ENCODE measurements at regions not wholly inside any gene's neighbourhood (a gene's known extent, or its start where the extent isn't known, plus 50 kb on each side); places are given as distances from the start of the nearest gene placed in this dataset.

- POLR2A ChIA-PET = no interaction called here
- no peaks in the 10 kb centered on the region for H3K27me3 ChIP-seq (ENCODE audit: insufficient read depth, low read length, poor library complexity, severe bottlenecking)
- H3K9me3 ChIP-seq (ENCODE audit: low read length) = no peaks in the 10 kb centered on the region
Measured at GRCh38 chr17:69703751-69704150, 289.3 kb downstream of the MAP2K6 start.

GRCh38 chr17:69704935-69705334 is 290.4 kb downstream of the MAP2K6 start:
- Histone ChIP-seq H3K4me1 (ENCODE audit: insufficient read depth, low read length) (no peaks in the 10 kb centered on the region), H3K27me3 (ENCODE audit: insufficient read depth, low read length, poor library complexity, severe bottlenecking) (no peaks in the 10 kb centered on the region), H3K9me3 (ENCODE audit: low read length) (no peaks in the 10 kb centered on the region), H3K4me3 (ENCODE audit: low read length) (no peak overlapping the region), H3K27ac (ENCODE audit: low read depth, low read length) (no peak overlapping the region), H3K36me3 (ENCODE audit: insufficient read depth, low read length) (no peaks in the 10 kb centered on the region)
- H3K4me3 Mint-ChIP-seq = no peak overlapping the region
- POLR2A ChIA-PET = no interaction called here
- H3K27me3 Mint-ChIP-seq = no peaks in the 10 kb centered on the region
- H3K27ac Mint-ChIP-seq = no peak overlapping the region
- no peaks in the 10 kb centered on the region for H3K4me1 Mint-ChIP-seq
- peaks cover 0 to 4% (median under 1%) of the 10 kb centered on the region in 5 donors for H3K9me3 Mint-ChIP-seq
- CTCF ChIA-PET = no interaction called here
- DNase-seq = no peak
- no peaks in the 10 kb centered on the region for H3K36me3 Mint-ChIP-seq

More at GRCh38 chr17:69703751-69704150, 289.3 kb downstream of the MAP2K6 start:
- H3K27me3 Mint-ChIP-seq = no peaks in the 10 kb centered on the region
- CTCF ChIA-PET = no interaction called here
- Histone ChIP-seq H3K4me3 (ENCODE audit: low read length) (no peak overlapping the region), H3K27ac (ENCODE audit: low read depth, low read length) (no peak overlapping the region), H3K36me3 (ENCODE audit: insufficient read depth, low read length) (no peaks in the 10 kb centered on the region), H3K4me1 (ENCODE audit: insufficient read depth, low read length) (no peaks in the 10 kb centered on the region)
- peaks cover 4 to 12% (median 7%) of the 10 kb centered on the region in 5 donors for H3K9me3 Mint-ChIP-seq
- no peak overlapping the region for H3K27ac Mint-ChIP-seq
- DNase-seq = no peak
- H3K36me3 Mint-ChIP-seq = peaks cover 0 to under 1% (median 0%) of the 10 kb centered on the region in 3 donors
- H3K4me3 Mint-ChIP-seq = no peak overlapping the region
- no peaks in the 10 kb centered on the region for H3K4me1 Mint-ChIP-seq

DNA sequence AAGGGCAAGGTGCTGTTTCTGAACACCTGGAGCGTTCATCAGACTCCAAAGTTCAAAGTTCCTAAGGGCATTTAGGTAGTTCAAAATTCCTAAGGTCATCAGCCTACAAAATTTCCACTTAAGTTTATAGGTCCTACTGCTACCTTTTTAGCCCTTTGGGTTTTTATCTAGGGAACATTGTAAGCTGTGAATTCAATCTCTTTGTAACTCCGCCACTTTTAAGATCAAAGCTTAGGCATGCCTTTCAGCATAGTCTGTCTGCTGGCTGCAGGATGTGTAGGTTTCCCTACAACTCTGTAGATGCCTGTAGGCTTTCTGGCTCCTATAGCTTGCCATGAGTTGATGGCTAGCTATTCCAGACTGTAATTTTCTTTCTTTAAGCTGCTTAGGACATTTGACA is 291.6 kb downstream of the MAP2K6 start:
- POLR2A ChIA-PET = no interaction called here
- Histone ChIP-seq H3K4me3 (ENCODE audit: low read length) (no peak overlapping the region), H3K27ac (ENCODE audit: low read depth, low read length) (no peak overlapping the region), H3K4me1 (ENCODE audit: insufficient read depth, low read length) (no peaks in the 10 kb centered on the region), H3K9me3 (ENCODE audit: low read length) (no peaks in the 10 kb centered on the region), H3K27me3 (ENCODE audit: insufficient read depth, low read length, poor library complexity, severe bottlenecking) (no peaks in the 10 kb centered on the region), H3K36me3 (ENCODE audit: insufficient read depth, low read length) (no peaks in the 10 kb centered on the region)
- DNase-seq = no peak
- no peaks in the 10 kb centered on the region for H3K27me3 Mint-ChIP-seq
- no peak overlapping the region for H3K4me3 Mint-ChIP-seq
- H3K9me3 Mint-ChIP-seq = peaks cover 0 to 2% (median 0%) of the 10 kb centered on the region in 5 donors
- no peaks in the 10 kb centered on the region for H3K4me1 Mint-ChIP-seq
- no peak overlapping the region for H3K27ac Mint-ChIP-seq
- no peaks in the 10 kb centered on the region for H3K36me3 Mint-ChIP-seq
- CTCF ChIA-PET = no interaction called here

DNA sequence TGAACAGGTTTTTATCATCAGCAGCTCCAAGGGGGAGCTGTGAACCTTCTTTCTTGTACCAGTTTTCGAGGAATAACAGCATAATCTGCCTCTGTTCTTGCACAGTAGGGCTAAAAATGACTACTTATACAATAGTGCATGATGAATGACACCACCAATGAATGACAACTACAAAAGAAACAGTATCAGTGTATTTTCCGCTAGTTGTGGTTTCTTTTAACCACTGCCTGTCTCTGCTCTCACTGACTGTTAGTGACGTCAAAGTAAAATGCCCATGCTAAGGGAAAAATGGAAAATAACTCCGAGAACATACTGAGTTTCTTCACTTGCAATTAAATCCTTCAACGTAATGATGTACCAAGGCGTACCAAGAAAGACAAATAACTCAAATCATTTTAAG is 294.9 kb downstream of the MAP2K6 start:
- Histone ChIP-seq H3K9me3 (ENCODE audit: low read length) (no peaks in the 10 kb centered on the region), H3K36me3 (ENCODE audit: insufficient read depth, low read length) (no peaks in the 10 kb centered on the region), H3K27ac (ENCODE audit: low read depth, low read length) (no peak overlapping the region), H3K4me3 (ENCODE audit: low read length) (no peak overlapping the region), H3K27me3 (ENCODE audit: insufficient read depth, low read length, poor library complexity, severe bottlenecking) (no peaks in the 10 kb centered on the region), H3K4me1 (ENCODE audit: insufficient read depth, low read length) (no peaks in the 10 kb centered on the region)
- Mint-ChIP-seq H3K4me3 (no peak overlapping the region), H3K27ac (no peak overlapping the region), H3K36me3 (no peaks in the 10 kb centered on the region), H3K9me3 (no peaks in the 10 kb centered on the region), H3K4me1 (no peaks in the 10 kb centered on the region), H3K27me3 (no peaks in the 10 kb centered on the region)
- CTCF ChIA-PET = no interaction called here
- POLR2A ChIA-PET = no interaction called here
- DNase-seq = no peak

GRCh38 chr17:69710926-69711325 is 296.4 kb downstream of the MAP2K6 start:
- Histone ChIP-seq H3K4me1 (ENCODE audit: insufficient read depth, low read length) (no peaks in the 10 kb centered on the region), H3K27ac (ENCODE audit: low read depth, low read length) (no peak overlapping the region), H3K4me3 (ENCODE audit: low read length) (no peak overlapping the region), H3K9me3 (ENCODE audit: low read length) (no peaks in the 10 kb centered on the region), H3K36me3 (ENCODE audit: insufficient read depth, low read length) (no peaks in the 10 kb centered on the region), H3K27me3 (ENCODE audit: insufficient read depth, low read length, poor library complexity, severe bottlenecking) (no peaks in the 10 kb centered on the region)
- Mint-ChIP-seq H3K9me3 (no peaks in the 10 kb centered on the region), H3K27me3 (no peaks in the 10 kb centered on the region), H3K36me3 (no peaks in the 10 kb centered on the region), H3K27ac (no peak overlapping the region), H3K4me3 (no peak overlapping the region), H3K4me1 (no peaks in the 10 kb centered on the region)
- POLR2A ChIA-PET = no interaction called here
- DNase-seq = no peak
- CTCF ChIA-PET = no interaction called here

DNA sequence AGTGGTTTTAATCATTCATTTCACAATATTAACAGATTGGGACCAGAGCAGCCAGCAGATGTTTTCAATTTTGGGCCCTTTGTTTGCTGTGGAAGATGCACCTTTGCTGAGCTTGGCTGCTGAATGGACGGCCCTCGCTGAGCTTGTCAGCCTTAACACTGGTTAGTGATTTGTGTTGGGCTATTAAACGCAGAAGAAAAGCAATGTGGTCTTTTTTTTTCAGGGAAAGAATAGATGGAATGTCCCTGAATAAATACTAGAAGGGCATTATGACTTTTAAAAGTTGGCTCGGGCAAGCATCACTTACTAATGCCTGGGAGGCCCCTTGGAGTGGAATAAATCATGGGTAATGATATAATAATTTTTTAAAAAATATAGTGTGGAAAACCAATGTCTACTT is 297.0 kb downstream of the MAP2K6 start:
- DNase-seq = no peak
- ChIA-PET POLR2A (no interaction called here), CTCF (no interaction called here)
- Histone ChIP-seq H3K36me3 (ENCODE audit: insufficient read depth, low read length) (no peaks in the 10 kb centered on the region), H3K9me3 (ENCODE audit: low read length) (no peaks in the 10 kb centered on the region), H3K4me3 (ENCODE audit: low read length) (no peak overlapping the region), H3K4me1 (ENCODE audit: insufficient read depth, low read length) (no peaks in the 10 kb centered on the region), H3K27me3 (ENCODE audit: insufficient read depth, low read length, poor library complexity, severe bottlenecking) (no peaks in the 10 kb centered on the region), H3K27ac (ENCODE audit: low read depth, low read length) (no peak overlapping the region)
- H3K27me3 Mint-ChIP-seq = no peaks in the 10 kb centered on the region
- no peak overlapping the region for H3K27ac Mint-ChIP-seq
- H3K36me3 Mint-ChIP-seq = no peaks in the 10 kb centered on the region
- H3K4me1 Mint-ChIP-seq = no peaks in the 10 kb centered on the region
- H3K9me3 Mint-ChIP-seq = no peaks in the 10 kb centered on the region
- H3K4me3 Mint-ChIP-seq = no peak overlapping the region

- H3K9me3 ChIP-seq (ENCODE audit: low read length) = no peaks in the 10 kb centered on the region
- Mint-ChIP-seq H3K27me3 (no peaks in the 10 kb centered on the region), H3K4me3 (no peak overlapping the region), H3K27ac (no peak overlapping the region), H3K4me1 (no peaks in the 10 kb centered on the region), H3K36me3 (no peaks in the 10 kb centered on the region), H3K9me3 (no peaks in the 10 kb centered on the region)
- H3K4me1 ChIP-seq (ENCODE audit: insufficient read depth, low read length) = no peaks in the 10 kb centered on the region
- no peaks in the 10 kb centered on the region for H3K36me3 ChIP-seq (ENCODE audit: insufficient read depth, low read length)
- no peak overlapping the region for H3K27ac ChIP-seq (ENCODE audit: low read depth, low read length)
- DNase-seq = no peak
- POLR2A ChIA-PET = no interaction called here
- no peaks in the 10 kb centered on the region for H3K27me3 ChIP-seq (ENCODE audit: insufficient read depth, low read length, poor library complexity, severe bottlenecking)
- CTCF ChIA-PET = no interaction called here
- H3K4me3 ChIP-seq (ENCODE audit: low read length) = no peak overlapping the region
Measured at GRCh38 chr17:69712801-69713311, 298.4 kb downstream of the MAP2K6 start.

DNA sequence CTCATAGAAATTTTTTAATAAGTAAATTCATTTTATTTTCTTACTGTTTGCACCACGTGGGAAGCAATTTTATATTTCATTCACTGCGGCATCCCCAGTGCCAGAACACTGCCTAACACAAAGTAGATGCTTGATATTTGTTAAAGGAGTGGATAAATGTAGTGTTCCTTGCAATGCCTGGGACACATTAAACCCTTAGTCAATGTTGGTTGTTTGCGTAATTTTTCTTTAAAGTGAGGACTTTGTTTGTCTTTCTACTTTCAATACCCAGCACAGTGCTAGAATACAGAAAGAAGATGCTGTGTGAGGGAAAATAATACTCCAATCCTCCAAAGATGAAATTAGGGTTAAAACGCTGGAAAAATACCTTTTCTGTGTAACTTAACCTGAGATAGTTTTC is 299.3 kb downstream of the MAP2K6 start:
- Mint-ChIP-seq H3K27me3 (no peaks in the 10 kb centered on the region), H3K4me3 (no peak overlapping the region), H3K4me1 (no peaks in the 10 kb centered on the region), H3K36me3 (no peaks in the 10 kb centered on the region), H3K27ac (no peak overlapping the region), H3K9me3 (no peaks in the 10 kb centered on the region)
- Histone ChIP-seq H3K27ac (ENCODE audit: low read depth, low read length) (no peak overlapping the region), H3K4me1 (ENCODE audit: insufficient read depth, low read length) (no peaks in the 10 kb centered on the region), H3K27me3 (ENCODE audit: insufficient read depth, low read length, poor library complexity, severe bottlenecking) (no peaks in the 10 kb centered on the region), H3K4me3 (ENCODE audit: low read length) (no peak overlapping the region), H3K36me3 (ENCODE audit: insufficient read depth, low read length) (no peaks in the 10 kb centered on the region), H3K9me3 (ENCODE audit: low read length) (no peaks in the 10 kb centered on the region)
- POLR2A ChIA-PET = no interaction called here
- no peak for DNase-seq
- CTCF ChIA-PET = no interaction called here

GRCh38 chr17:69714669-69715068 is 300.2 kb downstream of the MAP2K6 start:
- DNase-seq = no peak
- Mint-ChIP-seq H3K9me3 (no peaks in the 10 kb centered on the region), H3K27me3 (no peaks in the 10 kb centered on the region), H3K4me1 (no peaks in the 10 kb centered on the region), H3K36me3 (no peaks in the 10 kb centered on the region), H3K4me3 (no peak overlapping the region), H3K27ac (no peak overlapping the region)
- Histone ChIP-seq H3K27ac (ENCODE audit: low read depth, low read length) (no peak overlapping the region), H3K4me3 (ENCODE audit: low read length) (no peak overlapping the region), H3K36me3 (ENCODE audit: insufficient read depth, low read length) (no peaks in the 10 kb centered on the region), H3K4me1 (ENCODE audit: insufficient read depth, low read length) (no peaks in the 10 kb centered on the region), H3K9me3 (ENCODE audit: low read length) (no peaks in the 10 kb centered on the region), H3K27me3 (ENCODE audit: insufficient read depth, low read length, poor library complexity, severe bottlenecking) (no peaks in the 10 kb centered on the region)
- ChIA-PET POLR2A (no interaction called here), CTCF (interaction anchor here (1.0 kb wide), 1 partner anchor 12 kb away, joined by 3 read pairs; no protein-coding TSS in a partner anchor)
